ENCODE measurements at regions not wholly inside any gene's neighbourhood (a gene's known extent, or its start where the extent isn't known, plus 50 kb on each side); places are given as distances from the start of the nearest gene placed in this dataset.

GRCh38 chr15:91471468-91471867, 371.4 kb downstream of the SV2B start:
- Histone ChIP-seq H3K4me1 (peaks cover 10% of the 10 kb centered on the region), H3K27me3 (no peaks in the 10 kb centered on the region), H3K4me3 (no peak overlapping the region), H3K9me3 (no peaks in the 10 kb centered on the region), H3K27ac (no peak overlapping the region), H3K36me3 (replicated peaks in 1 of 2; ENCODE audit: insufficient read depth in 1 of 2, low read depth in 2 of 2) (no peaks in the 10 kb centered on the region)
- TF ChIP-seq POLR2A (IDR thresholded peaks at IDR 0.05), result no peak
- TF ChIP-seq CTCF (IDR thresholded peaks at IDR 0.05), result no peak
- DNase-seq (peak in 1 of 4 donors; percentile 5), ATAC-seq (no peak)
- WGBS, 2 donors, result 50 to 56% methylated on average over 6 of the region's 6 CpGs
- intact Hi-C loops (cut with DNase I), result no loop called here

GRCh38 chr15:91472316-91472756, 372.3 kb downstream of the SV2B start:
- DNase-seq, result no peak
- H3K27me3 ChIP-seq, result no peaks in the 10 kb centered on the region

GRCh38 chr15:91473894-91474545, 374.0 kb downstream of the SV2B start:
- 33 to 47% methylated on average over 3 of the region's 3 CpGs for WGBS, 2 donors
- peaks cover 10% of the 10 kb centered on the region for H3K4me1 ChIP-seq
- ATAC-seq, result no peak
- H3K36me3 ChIP-seq (replicated peaks in 1 of 2; ENCODE audit: insufficient read depth in 1 of 2, low read depth in 2 of 2), result no peaks in the 10 kb centered on the region
- TF ChIP-seq CTCF (IDR thresholded peaks at IDR 0.05), result no peak
- TF ChIP-seq POLR2A (IDR thresholded peaks at IDR 0.05), result no peak
- H3K27ac ChIP-seq, result peak overlapping the region in 1 of 4 donors; percentile 35
- H3K4me3 ChIP-seq, result no peak overlapping the region
- intact Hi-C loops (cut with DNase I), result no loop called here
- DNase-seq, result no peak
- no peaks in the 10 kb centered on the region for H3K27me3 ChIP-seq
- H3K9me3 ChIP-seq, result no peaks in the 10 kb centered on the region

More at GRCh38 chr15:91472316-91472756, 372.3 kb downstream of the SV2B start:
- H3K27ac ChIP-seq, result peak overlapping the region in 2 of 4 donors; percentile 35 to 56
- TF ChIP-seq POLR2A (IDR thresholded peaks at IDR 0.05) (no peak), CTCF (IDR thresholded peaks at IDR 0.05) (no peak)
- peak; percentile 77 for ATAC-seq
- no peaks in the 10 kb centered on the region for H3K36me3 ChIP-seq (replicated peaks in 1 of 2; ENCODE audit: insufficient read depth in 1 of 2, low read depth in 2 of 2)
- intact Hi-C loops (cut with DNase I), result no loop called here
- WGBS, 2 donors, result 2 to 7% methylated on average over 3 of the region's 3 CpGs
- no peak overlapping the region for H3K4me3 ChIP-seq
- H3K4me1 ChIP-seq, result peaks cover 10% of the 10 kb centered on the region
- H3K9me3 ChIP-seq, result no peaks in the 10 kb centered on the region

GRCh38 chr15:91476861-91477260, 376.6 kb upstream of the SLCO3A1 start:
- H3K27me3 ChIP-seq, result no peaks in the 10 kb centered on the region
- WGBS, 2 donors, result 72 to 74% methylated on average over 5 of the region's 5 CpGs

More at GRCh38 chr15:91476861-91477260, 376.6 kb upstream of the SLCO3A1 start:
- Histone ChIP-seq H3K27ac (no peak overlapping the region), H3K4me3 (no peak overlapping the region), H3K4me1 (peaks cover 10% of the 10 kb centered on the region), H3K9me3 (no peaks in the 10 kb centered on the region), H3K36me3 (replicated peaks in 1 of 2; ENCODE audit: insufficient read depth in 1 of 2, low read depth in 2 of 2) (no peaks in the 10 kb centered on the region)
- TF ChIP-seq POLR2A (IDR thresholded peaks at IDR 0.05), result no peak
- TF ChIP-seq CTCF (IDR thresholded peaks at IDR 0.05), result no peak
- ATAC-seq, result no peak
- intact Hi-C loops (cut with DNase I), result no loop called here
- DNase-seq, result no peak

All from body of pancreas (tissue), 4 donors.